ENCODE measurements at regions not wholly inside any gene's neighbourhood (a gene's known extent, or its start where the extent isn't known, plus 50 kb on each side); places are given as distances from the start of the nearest gene placed in this dataset.

DNA sequence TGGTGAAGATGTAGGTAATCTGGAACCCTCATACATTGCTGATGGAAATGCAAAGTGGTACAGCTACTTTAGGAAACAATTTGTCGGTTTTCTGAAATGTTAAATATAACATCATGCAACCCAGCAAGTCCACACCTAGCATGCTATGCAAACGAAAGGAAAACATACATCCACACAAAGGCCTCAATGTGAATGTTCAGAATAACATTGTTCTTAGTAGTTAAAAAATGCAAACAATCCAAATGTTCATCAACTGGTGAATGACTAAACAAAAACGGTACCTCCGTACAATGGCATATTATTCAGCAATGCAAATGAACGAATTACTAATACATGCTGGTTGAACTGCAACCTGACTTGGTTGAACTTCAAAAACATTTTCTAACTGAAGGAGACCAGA lies 423.3 kb upstream of the THRB start:
- FAIRE-seq (no peak), DNase-seq (ENCODE audit: low read depth, low spot score) (no peak)
- H3K4me1 ChIP-seq (ENCODE audit: control insufficient read depth, extremely low read depth, insufficient read depth, low read length) = no peaks in the 10 kb centered on the region
- no peaks in the 10 kb centered on the region for H3K79me2 ChIP-seq (ENCODE audit: control insufficient read depth, insufficient read depth, low read length)
- H3K9ac ChIP-seq (replicated peaks; ENCODE audit: extremely low read depth, insufficient read depth, low read length) = no peak overlapping the region
- ChIA-PET POLR2A (no interaction called here), CTCF (no interaction called here)
- intact Hi-C loops (cut with micrococcal nuclease) (no loop called here), dilution Hi-C loops (cut with MboI; ENCODE audit: extremely low pct_ligation_motif_present, low sequenced_read_pairs) (no loop called here)
- no peak for TF ChIP-seq POLR2A (IDR thresholded peaks at IDR 0.05; ENCODE audit: low read depth, low read length)
- TF ChIP-seq GATA2 (IDR thresholded peaks at IDR 0.05; ENCODE audit: insufficient read depth, insufficient read length, low read depth, low read length) = no peak
- TF ChIP-seq, protein P1, sequence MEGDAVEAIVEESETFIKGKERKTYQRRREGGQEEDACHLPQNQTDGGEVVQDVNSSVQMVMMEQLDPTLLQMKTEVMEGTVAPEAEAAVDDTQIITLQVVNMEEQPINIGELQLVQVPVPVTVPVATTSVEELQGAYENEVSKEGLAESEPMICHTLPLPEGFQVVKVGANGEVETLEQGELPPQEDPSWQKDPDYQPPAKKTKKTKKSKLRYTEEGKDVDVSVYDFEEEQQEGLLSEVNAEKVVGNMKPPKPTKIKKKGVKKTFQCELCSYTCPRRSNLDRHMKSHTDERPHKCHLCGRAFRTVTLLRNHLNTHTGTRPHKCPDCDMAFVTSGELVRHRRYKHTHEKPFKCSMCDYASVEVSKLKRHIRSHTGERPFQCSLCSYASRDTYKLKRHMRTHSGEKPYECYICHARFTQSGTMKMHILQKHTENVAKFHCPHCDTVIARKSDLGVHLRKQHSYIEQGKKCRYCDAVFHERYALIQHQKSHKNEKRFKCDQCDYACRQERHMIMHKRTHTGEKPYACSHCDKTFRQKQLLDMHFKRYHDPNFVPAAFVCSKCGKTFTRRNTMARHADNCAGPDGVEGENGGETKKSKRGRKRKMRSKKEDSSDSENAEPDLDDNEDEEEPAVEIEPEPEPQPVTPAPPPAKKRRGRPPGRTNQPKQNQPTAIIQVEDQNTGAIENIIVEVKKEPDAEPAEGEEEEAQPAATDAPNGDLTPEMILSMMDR (IDR thresholded peaks at IDR 0.05; ENCODE audit: extremely low read depth in 1 of 2, insufficient read depth in 1 of 2, low read depth in 1 of 2, low read length in 2 of 2) = no peak
- no peak for TF ChIP-seq EZH2 (IDR thresholded peaks at IDR 0.05; ENCODE audit: borderline replicate concordance, low read depth, low read length, severe bottlenecking)
- TF ChIP-seq FOS (IDR thresholded peaks at IDR 0.05; ENCODE audit: borderline replicate concordance, insufficient read depth, low read length) = no peak
- no peak for TF ChIP-seq MYC (IDR thresholded peaks at IDR 0.05; ENCODE audit: low read depth, low read length)
- TF ChIP-seq, protein P2, sequence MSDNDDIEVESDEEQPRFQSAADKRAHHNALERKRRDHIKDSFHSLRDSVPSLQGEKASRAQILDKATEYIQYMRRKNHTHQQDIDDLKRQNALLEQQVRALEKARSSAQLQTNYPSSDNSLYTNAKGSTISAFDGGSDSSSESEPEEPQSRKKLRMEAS (IDR thresholded peaks at IDR 0.05; ENCODE audit: insufficient read depth, insufficient read length) = no peak
- TF ChIP-seq JUN (IDR thresholded peaks at IDR 0.05; ENCODE audit: borderline replicate concordance, insufficient read depth, insufficient read length, low read depth) = no peak
- no peak for TF ChIP-seq POLR2AphosphoS5 (IDR thresholded peaks at IDR 0.05; ENCODE audit: insufficient read depth, low read depth, low read length)
- no peaks in the 10 kb centered on the region for H4K20me1 ChIP-seq (replicated peaks; ENCODE audit: control insufficient read depth, extremely low read depth, insufficient read depth, low read length)
- no peak overlapping the region for H3K4me2 ChIP-seq (ENCODE audit: insufficient read depth, low read length)
- H3K36me3 ChIP-seq (ENCODE audit: control insufficient read depth in 2 of 2, extremely low read depth in 1 of 2, insufficient read depth in 2 of 2, low read length in 2 of 2) = no peaks in the 10 kb centered on the region
- no peaks in the 10 kb centered on the region for H3K9me3 ChIP-seq (replicated peaks; ENCODE audit: control insufficient read depth, insufficient read depth, low read length)
- no TSS peak for BruUV-seq (replicated peaks)
- H2AFZ ChIP-seq (ENCODE audit: low read depth, low read length) = no peak overlapping the region
- H3K27ac ChIP-seq (ENCODE audit: insufficient read depth, low read depth, low read length) = no peak overlapping the region
- H3K27me3 ChIP-seq (ENCODE audit: control insufficient read depth in 2 of 2, insufficient read depth in 2 of 2, low read length in 2 of 2) = no peaks in the 10 kb centered on the region
- H3K9me1 ChIP-seq (replicated peaks; ENCODE audit: control insufficient read depth, extremely low read depth, insufficient read depth, low read length) = no peaks in the 10 kb centered on the region
- no peak overlapping the region for H3K4me3 ChIP-seq (replicated peaks in 1 of 3; ENCODE audit: insufficient read depth in 1 of 3, low read depth in 1 of 3, low read length in 3 of 3)

Measured in endothelial cell of umbilical vein (primary cell).